Retinal pigment epithelial cell (primary cell): ENCODE measurements at regions not wholly inside any gene's neighbourhood (a gene's known extent, or its start where the extent isn't known, plus 50 kb on each side); places are given as distances from the start of the nearest gene placed in this dataset.
"Not testable (repeated sequence)": the region's sequence is repeated elsewhere in the genome, so short reads cannot be mapped to it uniquely, and the experiment has no call there.

Source experiments
- DNase-seq: peaks from one replicate; pipeline ENCODE4 v3.0.0-alpha.2; 2010; ENCODE audit warnings: low read depth
- H3K4me3 ChIP-seq: 2 replicates; pipeline ENCODE4 v1.5.1; 2011; ENCODE audit warnings: mild to moderate bottlenecking, low read length, control low read depth, moderate library complexity
- TF ChIP-seq, protein P1 (sequence below): conservative IDR thresholded peaks from 2 replicates; pipeline ENCODE4 v1.5.1; 2011; ENCODE audit warnings: low read depth, low read length, control low read depth, inconsistent platforms

DNA sequence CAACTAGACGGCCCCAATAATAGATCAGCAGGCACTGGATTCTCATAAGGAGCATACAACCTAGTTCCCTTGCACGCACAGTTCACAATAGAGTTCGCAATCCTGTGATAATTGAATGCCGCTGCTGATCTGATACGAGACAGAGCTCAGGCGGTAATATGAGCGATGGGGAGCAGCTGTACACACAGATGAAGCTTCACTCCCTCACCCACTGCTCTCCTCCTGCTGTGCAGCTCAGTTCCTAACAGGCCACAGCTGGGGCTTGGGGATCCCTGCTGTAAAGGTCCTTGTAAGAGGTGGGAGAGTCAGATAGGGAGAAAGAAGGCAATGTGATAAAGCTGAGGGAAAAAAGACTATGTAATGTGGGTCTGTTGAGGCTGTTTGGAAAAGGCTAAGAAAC lies 577.5 kb downstream of the RBFOX1 start:
- no peak overlapping the region for H3K4me3 ChIP-seq
- no peak for DNase-seq
- TF ChIP-seq, protein P1, sequence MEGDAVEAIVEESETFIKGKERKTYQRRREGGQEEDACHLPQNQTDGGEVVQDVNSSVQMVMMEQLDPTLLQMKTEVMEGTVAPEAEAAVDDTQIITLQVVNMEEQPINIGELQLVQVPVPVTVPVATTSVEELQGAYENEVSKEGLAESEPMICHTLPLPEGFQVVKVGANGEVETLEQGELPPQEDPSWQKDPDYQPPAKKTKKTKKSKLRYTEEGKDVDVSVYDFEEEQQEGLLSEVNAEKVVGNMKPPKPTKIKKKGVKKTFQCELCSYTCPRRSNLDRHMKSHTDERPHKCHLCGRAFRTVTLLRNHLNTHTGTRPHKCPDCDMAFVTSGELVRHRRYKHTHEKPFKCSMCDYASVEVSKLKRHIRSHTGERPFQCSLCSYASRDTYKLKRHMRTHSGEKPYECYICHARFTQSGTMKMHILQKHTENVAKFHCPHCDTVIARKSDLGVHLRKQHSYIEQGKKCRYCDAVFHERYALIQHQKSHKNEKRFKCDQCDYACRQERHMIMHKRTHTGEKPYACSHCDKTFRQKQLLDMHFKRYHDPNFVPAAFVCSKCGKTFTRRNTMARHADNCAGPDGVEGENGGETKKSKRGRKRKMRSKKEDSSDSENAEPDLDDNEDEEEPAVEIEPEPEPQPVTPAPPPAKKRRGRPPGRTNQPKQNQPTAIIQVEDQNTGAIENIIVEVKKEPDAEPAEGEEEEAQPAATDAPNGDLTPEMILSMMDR: no peak

GRCh38 chr16:7888411-7888810 lies 555.8 kb downstream of the RBFOX1 start:
- TF ChIP-seq, protein P1: no peak
- no peak for DNase-seq
- no peak overlapping the region for H3K4me3 ChIP-seq

- H3K4me3 ChIP-seq: no peak overlapping the region
- DNase-seq: no peak
- TF ChIP-seq, protein P1: no peak
Observed at GRCh38 chr16:7887316-7887715, 554.7 kb downstream of the RBFOX1 start.

DNA sequence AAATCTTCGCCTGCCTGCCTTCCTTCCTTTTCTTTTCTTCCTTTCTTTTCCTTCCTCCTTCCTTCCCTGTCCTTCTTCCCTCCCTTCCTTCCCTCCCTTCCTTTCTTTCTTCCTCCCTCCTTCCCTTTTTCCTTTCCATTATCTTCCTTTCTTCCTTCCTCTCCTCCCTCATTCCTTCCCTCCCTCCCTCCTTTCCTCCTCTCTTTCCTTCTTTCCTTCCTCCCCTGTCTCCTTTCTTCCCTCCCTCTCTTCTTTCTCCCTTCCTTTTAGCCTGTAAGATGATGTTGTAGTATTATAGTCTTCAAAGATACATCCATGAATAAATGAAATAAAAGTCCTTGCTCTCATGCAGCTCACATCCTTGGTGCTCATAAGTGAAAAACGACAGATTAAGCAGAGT lies 539.3 kb downstream of the RBFOX1 start:
- DNase-seq: no peak
- TF ChIP-seq, protein P1: no peak

GRCh38 chr16:7871371-7871770 lies 538.7 kb downstream of the RBFOX1 start:
- H3K4me3 ChIP-seq: no peak overlapping the region
- DNase-seq: no peak
- TF ChIP-seq, protein P1: no peak

More for the DNA sequence above, 539.3 kb downstream of the RBFOX1 start:
- no peak overlapping the region for H3K4me3 ChIP-seq

GRCh38 chr16:7867831-7868230 lies 535.2 kb downstream of the RBFOX1 start:
- TF ChIP-seq, protein P1: no peak
- DNase-seq: no peak
- H3K4me3 ChIP-seq: no peak overlapping the region

DNA sequence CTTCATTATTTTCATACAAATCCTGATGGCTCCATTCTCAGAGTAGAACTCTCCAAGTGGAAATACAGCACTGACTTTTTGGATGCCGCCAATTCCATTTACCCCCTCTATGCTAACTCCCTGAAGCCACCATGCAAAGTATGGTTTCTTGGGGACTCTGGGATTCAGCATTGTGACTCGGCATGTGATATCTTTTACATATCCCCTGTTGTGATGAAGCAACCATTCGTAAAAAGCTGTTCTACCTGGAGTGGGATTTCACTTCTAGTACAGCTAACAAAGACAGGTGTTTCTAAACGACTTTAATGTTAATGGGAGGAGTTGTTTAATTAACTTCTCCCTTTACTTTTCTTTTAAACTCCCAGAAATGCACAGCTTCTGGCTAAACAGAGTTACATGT lies 533.5 kb downstream of the RBFOX1 start:
- TF ChIP-seq, protein P1: no peak
- no peak for DNase-seq
- H3K4me3 ChIP-seq: no peak overlapping the region

- not testable (repeated sequence) for H3K4me3 ChIP-seq, DNase-seq
Observed at GRCh38 chr16:7865393-7865792, 532.7 kb downstream of the RBFOX1 start.
